Caco-2 (cell line): ENCODE measurements at regions not wholly inside any gene's neighbourhood (a gene's known extent, or its start where the extent isn't known, plus 50 kb on each side); places are given as distances from the start of the nearest gene placed in this dataset.

ENCODE experiments used
- BruUV-seq: library from RNA; stranded (reverse); fragments of 400-500 nt; replicated peaks from 2 replicates; lab custom pipeline; 2021; lab: Mats Ljungman, UMichigan
- CTCF ChIA-PET: fragments of 300-600 bp; sonication (Branson Sonifier 250); formaldehyde crosslinking; loops from one replicate; lab custom pipeline; 2022; ENCODE audit warnings: antibody characterized with exemption; lab: Charles Lee
- POLR2A ChIA-PET: fragments of 300-600 bp; sonication (Branson Sonifier 250); formaldehyde crosslinking; loops from one replicate; lab custom pipeline; 2022; ENCODE audit warnings: antibody characterized with exemption; lab: Charles Lee
- DNase-seq, 2 experiments: peaks; one replicate each; pipeline versions ENCODE4 v3.0.0 to v3.0.0-alpha.2; 2020 to 2022
- H3K27me3 ChIP-seq: replicated peaks from 2 replicates; pipeline ENCODE4 v1.6.0; 2011; ENCODE audit warnings: low read length; ENCODE audit not compliant: control insufficient read depth, insufficient read depth
- H3K36me3 ChIP-seq: 2 replicates; pipeline ENCODE4 v1.5.1; 2011; ENCODE audit warnings: low read length; ENCODE audit not compliant: control insufficient read depth, insufficient read depth
- H3K4me1 ChIP-seq: fragments of 250-450 bp; sonication (Bioruptor Pico); 2 replicates; pipeline ENCODE4 v1.5.1; 2020; ENCODE audit warnings: mild to moderate bottlenecking
- H3K4me3 ChIP-seq: 2 replicates; pipeline ENCODE4 v1.5.1; 2011; ENCODE audit warnings: low read depth, mild to moderate bottlenecking, control low read depth, low read length
- H3K9me3 ChIP-seq: fragments of 250-450 bp; sonication (Bioruptor Pico); 2 replicates; pipeline ENCODE4 v1.5.1; 2020; ENCODE audit warnings: mild to moderate bottlenecking, moderate library complexity
- H3K27ac Mint-ChIP-seq: one replicate; pipeline ENCODE4 v1.8.0; 2022; ENCODE audit warnings: mixed read lengths; ENCODE audit not compliant: unreplicated experiment
- H3K27me3 Mint-ChIP-seq: one replicate; pipeline ENCODE4 v1.8.0; 2022; ENCODE audit warnings: mixed read lengths; ENCODE audit not compliant: insufficient read depth, unreplicated experiment
- H3K36me3 Mint-ChIP-seq: one replicate; pipeline ENCODE4 v1.8.0; 2022; ENCODE audit warnings: mild to moderate bottlenecking, mixed read lengths; ENCODE audit not compliant: insufficient read depth, unreplicated experiment
- H3K4me1 Mint-ChIP-seq: one replicate; pipeline ENCODE4 v1.8.0; 2022; ENCODE audit warnings: low read depth, mixed read lengths; ENCODE audit not compliant: unreplicated experiment
- H3K4me3 Mint-ChIP-seq: one replicate; pipeline ENCODE4 v1.8.0; 2022; ENCODE audit warnings: mild to moderate bottlenecking, moderate library complexity, mixed read lengths; ENCODE audit not compliant: unreplicated experiment
- H3K9me3 Mint-ChIP-seq: one replicate; pipeline ENCODE4 v1.8.0; 2022; ENCODE audit warnings: mixed read lengths; ENCODE audit not compliant: unreplicated experiment
- CTCF ChIP-seq, 2 experiments: fragments of 200-600 bp in 1 of 2; IDR thresholded peaks; 1 replicate in 1 of 2; 2 replicates in 1 of 2; pipeline versions ENCODE4 v1.5.1 to v1.8.0; 2011 to 2022; ENCODE audit warnings: antibody characterized with exemption in 1 of 2, control low read depth in 1 of 2, inconsistent platforms in 1 of 2, low read depth in 1 of 2, low read length in 1 of 2, mild to moderate bottlenecking in 1 of 2, moderate library complexity in 1 of 2; ENCODE audit not compliant: insufficient read depth in 1 of 2, severe bottlenecking in 1 of 2, unreplicated experiment in 1 of 2
- intact Hi-C: fragments of 100-400 bp; cut with micrococcal nuclease; formaldehyde crosslinking; loops from one replicate; pipeline ENCODE4 v1.10.0; 2022; ENCODE audit not compliant: unreplicated experiment

GRCh38 chr18:78495550-78495949 is 484.1 kb upstream of the SALL3 start:
- H3K9me3 ChIP-seq = no peaks in the 10 kb centered on the region
- CTCF ChIA-PET = no interaction called here
- no peak for TF ChIP-seq CTCF (IDR thresholded peaks at IDR 0.05; ENCODE audit: insufficient read depth in 1 of 2, low read depth in 1 of 2, low read length in 1 of 2, severe bottlenecking in 1 of 2, unreplicated experiment in 1 of 2)
- H3K36me3 ChIP-seq = no peaks in the 10 kb centered on the region
- no TSS peak for BruUV-seq
- Mint-ChIP-seq H3K27ac (no peak overlapping the region), H3K4me1 (no peaks in the 10 kb centered on the region), H3K4me3 (no peak overlapping the region), H3K36me3 (peaks cover 6% of the 10 kb centered on the region), H3K27me3 (no peaks in the 10 kb centered on the region), H3K9me3 (no peaks in the 10 kb centered on the region)
- POLR2A ChIA-PET = no interaction called here
- H3K4me3 ChIP-seq = no peak overlapping the region
- H3K4me1 ChIP-seq = no peaks in the 10 kb centered on the region
- intact Hi-C loops = no loop called here
- no peak for DNase-seq
- H3K27me3 ChIP-seq = no peaks in the 10 kb centered on the region

GRCh38 chr18:78496079-78496478 is 483.5 kb upstream of the SALL3 start:
- ChIA-PET POLR2A (no interaction called here), CTCF (no interaction called here)
- Mint-ChIP-seq H3K4me3 (no peak overlapping the region), H3K27ac (no peak overlapping the region), H3K4me1 (no peaks in the 10 kb centered on the region), H3K36me3 (peaks cover 6% of the 10 kb centered on the region), H3K9me3 (no peaks in the 10 kb centered on the region), H3K27me3 (no peaks in the 10 kb centered on the region)
- H3K9me3 ChIP-seq = no peaks in the 10 kb centered on the region
- no peak for DNase-seq
- H3K4me3 ChIP-seq = no peak overlapping the region
- intact Hi-C loops = no loop called here
- no peak for TF ChIP-seq CTCF (IDR thresholded peaks at IDR 0.05; ENCODE audit: insufficient read depth in 1 of 2, low read depth in 1 of 2, low read length in 1 of 2, severe bottlenecking in 1 of 2, unreplicated experiment in 1 of 2)
- no TSS peak for BruUV-seq
- no peaks in the 10 kb centered on the region for H3K4me1 ChIP-seq
- H3K36me3 ChIP-seq = no peaks in the 10 kb centered on the region
- H3K27me3 ChIP-seq = no peaks in the 10 kb centered on the region

DNA sequence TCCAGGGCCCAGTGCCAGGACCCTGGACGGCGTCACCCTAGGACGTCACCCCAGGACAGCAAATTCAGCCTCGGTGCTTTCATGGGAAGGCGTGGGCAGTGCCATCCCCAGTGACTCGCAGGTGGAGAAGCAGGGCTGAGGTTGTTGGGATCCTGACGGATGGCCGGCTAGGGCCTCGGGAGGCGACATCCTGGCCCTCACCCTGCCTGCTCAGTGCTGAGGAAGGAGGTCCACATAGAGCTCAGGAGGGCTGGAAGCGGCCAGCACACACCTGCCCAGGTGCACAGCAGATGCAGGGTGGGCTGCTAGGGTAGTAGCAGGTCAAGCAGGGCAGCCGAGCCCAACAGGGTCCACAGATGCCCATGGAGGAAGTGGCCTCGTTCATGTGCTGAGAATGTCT is 482.0 kb upstream of the SALL3 start:
- H3K9me3 Mint-ChIP-seq = no peaks in the 10 kb centered on the region
- H3K4me1 Mint-ChIP-seq = no peaks in the 10 kb centered on the region
- no peaks in the 10 kb centered on the region for H3K27me3 Mint-ChIP-seq
- CTCF ChIA-PET = no interaction called here
- H3K27me3 ChIP-seq = no peaks in the 10 kb centered on the region
- no peak for DNase-seq
- no peaks in the 10 kb centered on the region for H3K4me1 ChIP-seq
- no peaks in the 10 kb centered on the region for H3K36me3 ChIP-seq
- POLR2A ChIA-PET = no interaction called here
- BruUV-seq = no TSS peak
- H3K4me3 Mint-ChIP-seq = no peak overlapping the region
- H3K27ac Mint-ChIP-seq = no peak overlapping the region
- intact Hi-C loops = no loop called here
- TF ChIP-seq CTCF (IDR thresholded peaks at IDR 0.05; ENCODE audit: insufficient read depth in 1 of 2, low read depth in 1 of 2, low read length in 1 of 2, severe bottlenecking in 1 of 2, unreplicated experiment in 1 of 2) = no peak
- no peaks in the 10 kb centered on the region for H3K9me3 ChIP-seq
- H3K36me3 Mint-ChIP-seq = peaks cover 6% of the 10 kb centered on the region
- H3K4me3 ChIP-seq = no peak overlapping the region
